ENCODE measurements at regions not wholly inside any gene's neighbourhood (a gene's known extent, or its start where the extent isn't known, plus 50 kb on each side); places are given as distances from the start of the nearest gene placed in this dataset.

GRCh38 chr2:35220461-35220860 lies 1135.1 kb upstream of the CRIM1 start:
- Histone ChIP-seq H2BK5ac (ENCODE audit: low read depth, low read length) (no peak overlapping the region), H3K36me3 (ENCODE audit: control insufficient read depth in 2 of 4, insufficient read depth in 4 of 4, low read length in 3 of 4) (no peaks in the 10 kb centered on the region; a peak in 1 of 8 replicates), H3K14ac (ENCODE audit: insufficient read length) (no peak overlapping the region), H4K20me1 (replicated peaks in 1 of 2; ENCODE audit: control insufficient read depth in 1 of 2, insufficient read depth in 2 of 2, low read length in 2 of 2) (no peaks in the 10 kb centered on the region), H3K4ac (replicated peaks; ENCODE audit: insufficient read length, low read depth, low read length) (no peak overlapping the region), H3K4me1 (replicated peaks in 1 of 4; ENCODE audit: control insufficient read depth in 3 of 4, insufficient read depth in 4 of 4, low read length in 3 of 4) (no peaks in the 10 kb centered on the region), H2AK5ac (ENCODE audit: low read depth, low read length) (no peak overlapping the region), H3K23ac (ENCODE audit: insufficient read length) (no peak overlapping the region), H2AFZ (ENCODE audit: low read length) (no peak overlapping the region), H4K5ac (ENCODE audit: insufficient read length, low read depth, low read length) (no peak overlapping the region), H3K4me2 (ENCODE audit: insufficient read depth in 1 of 2, low read depth in 2 of 2, low read length in 2 of 2) (no peak overlapping the region), H3K27me3 (replicated peaks in 1 of 4; ENCODE audit: control insufficient read depth in 3 of 4, extremely low read depth in 1 of 4, insufficient read depth in 3 of 4, low read length in 3 of 4) (no peaks in the 10 kb centered on the region), H3K18ac (ENCODE audit: extremely low read depth, low read length) (no peak overlapping the region), H3K27ac (ENCODE audit: low read depth, low read length) (no peak overlapping the region), H3K56ac (replicated peaks; ENCODE audit: insufficient read length, low read depth, low read length) (no peak overlapping the region), H2BK120ac (replicated peaks; ENCODE audit: low read depth, low read length) (no peak overlapping the region), H3K9ac (replicated peaks in 1 of 4; ENCODE audit: extremely low read depth in 1 of 4, low read depth in 3 of 4, low read length in 3 of 4) (no peak overlapping the region), H3K79me1 (ENCODE audit: low read depth, low read length) (no peaks in the 10 kb centered on the region), H3K9me3 (ENCODE audit: insufficient read depth in 2 of 2, low read depth in 1 of 2, low read length in 1 of 2) (no peaks in the 10 kb centered on the region), H2BK15ac (ENCODE audit: low read length) (no peak overlapping the region), H2BK20ac (ENCODE audit: low read length) (no peak overlapping the region), H3K79me2 (ENCODE audit: control insufficient read depth in 1 of 2, insufficient read depth in 2 of 2, low read length in 2 of 2) (no peaks in the 10 kb centered on the region), H3K4me3 (ENCODE audit: extremely low read depth in 1 of 4, insufficient read depth in 2 of 4, low read depth in 3 of 4, low read length in 4 of 4) (no peak overlapping the region), H3K23me2 (ENCODE audit: low read depth, low read length) (no peaks in the 10 kb centered on the region), H2BK12ac (ENCODE audit: low read depth, low read length) (no peak overlapping the region), H4K91ac (replicated peaks; ENCODE audit: insufficient read length, low read length) (no peak overlapping the region), H4K8ac (ENCODE audit: extremely low read depth, insufficient read depth, low read length) (no peak overlapping the region)
- ChIA-PET CTCF (ENCODE audit: partially characterized antibody) (interaction anchor here (2.6 kb wide), 1 partner anchor 22 kb away, joined by 8 read pairs; no protein-coding TSS in a partner anchor), POLR2A (ENCODE audit: partially characterized antibody) (interaction anchor here (0.6 kb wide), 1 partner anchor 1453 kb away, joined by 3 read pairs; no protein-coding TSS in a partner anchor)
- no peak for DNase-seq (ENCODE audit: low read depth in 1 of 2, low spot score in 2 of 2)
- FAIRE-seq: no peak
- 82% methylated on average over 2 of the region's 2 CpGs; no CpG with 5 or more reads in 1 of the 2 experiments for WGBS, 2 experiments (ENCODE audit: extremely low coverage in 1 of 2, insufficient coverage in 1 of 2, insufficient read length in 1 of 2, insufficient replicate concordance in 2 of 2, low coverage in 1 of 2, low lambda C conversion rate in 2 of 2, missing lambda C conversion rate in 1 of 2)
- TF ChIP-seq KDM1A (IDR thresholded peaks at IDR 0.05; ENCODE audit: borderline replicate concordance, low read length): no peak

All from H1 (cell line).